ENCODE measurements at regions not wholly inside any gene's neighbourhood (a gene's known extent, or its start where the extent isn't known, plus 50 kb on each side); places are given as distances from the start of the nearest gene placed in this dataset.

DNA sequence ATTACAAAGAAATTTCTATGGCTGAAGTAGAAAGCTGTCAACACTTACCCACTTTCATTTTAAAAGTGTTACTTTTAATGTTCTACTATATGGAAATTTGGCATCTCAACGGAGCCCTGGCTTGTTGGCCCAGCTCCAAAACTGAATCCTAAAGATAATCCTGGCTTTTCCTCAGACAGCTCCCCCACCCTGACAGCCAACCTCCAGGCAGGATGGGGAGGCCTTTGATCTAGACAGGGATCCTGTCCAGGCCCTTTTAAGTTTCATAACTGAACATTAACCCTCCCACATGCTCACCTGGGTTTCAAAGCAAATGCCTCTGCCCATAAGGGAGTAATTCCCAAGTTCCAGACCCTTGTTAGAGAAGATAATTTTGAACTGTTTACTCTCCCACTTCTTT is 99.3 kb upstream of the RALGPS2 start (continued):
- TF ChIP-seq, protein P1, sequence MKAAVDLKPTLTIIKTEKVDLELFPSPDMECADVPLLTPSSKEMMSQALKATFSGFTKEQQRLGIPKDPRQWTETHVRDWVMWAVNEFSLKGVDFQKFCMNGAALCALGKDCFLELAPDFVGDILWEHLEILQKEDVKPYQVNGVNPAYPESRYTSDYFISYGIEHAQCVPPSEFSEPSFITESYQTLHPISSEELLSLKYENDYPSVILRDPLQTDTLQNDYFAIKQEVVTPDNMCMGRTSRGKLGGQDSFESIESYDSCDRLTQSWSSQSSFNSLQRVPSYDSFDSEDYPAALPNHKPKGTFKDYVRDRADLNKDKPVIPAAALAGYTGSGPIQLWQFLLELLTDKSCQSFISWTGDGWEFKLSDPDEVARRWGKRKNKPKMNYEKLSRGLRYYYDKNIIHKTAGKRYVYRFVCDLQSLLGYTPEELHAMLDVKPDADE (IDR thresholded peaks at IDR 0.05) = no peak
- TF ChIP-seq CREB1 (CRISPR knock-in tag; IDR thresholded peaks at IDR 0.05; ENCODE audit: low read depth) = no peak
- TF ChIP-seq POLR2AphosphoS5 (IDR thresholded peaks at IDR 0.05; ENCODE audit: low read depth) = no peak

DNA sequence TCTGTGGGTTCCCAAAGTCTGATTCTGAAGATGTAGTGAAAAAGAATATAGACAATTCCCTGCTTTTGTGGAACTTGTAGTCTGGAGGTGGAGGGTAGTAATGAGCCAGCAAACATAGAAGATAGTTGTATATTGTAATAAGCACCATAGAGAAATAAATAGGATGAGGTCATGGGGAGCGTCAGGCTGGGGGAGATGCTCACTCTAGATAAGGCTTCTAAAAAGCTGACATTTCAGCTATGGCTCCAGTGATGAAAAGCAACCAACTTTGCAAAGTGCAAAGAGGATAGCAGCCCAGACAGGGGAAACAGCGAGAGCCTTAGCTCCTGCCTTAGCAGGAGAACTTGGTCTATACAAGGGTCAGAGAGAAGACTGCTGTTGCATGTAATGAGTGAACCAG is 98.0 kb upstream of the RALGPS2 start:
- H3K4me1 ChIP-seq (ENCODE audit: insufficient read depth) = no peaks in the 10 kb centered on the region
- no peaks in the 10 kb centered on the region for H3K9me2 ChIP-seq (ENCODE audit: insufficient read depth)
- TF ChIP-seq EZH2 (IDR thresholded peaks at IDR 0.05; ENCODE audit: low read depth, unreplicated experiment) = no peak
- no peak for TF ChIP-seq ZNF331 (CRISPR knock-in tag; IDR thresholded peaks at IDR 0.05; ENCODE audit: low read depth)
- TF ChIP-seq, protein P2, sequence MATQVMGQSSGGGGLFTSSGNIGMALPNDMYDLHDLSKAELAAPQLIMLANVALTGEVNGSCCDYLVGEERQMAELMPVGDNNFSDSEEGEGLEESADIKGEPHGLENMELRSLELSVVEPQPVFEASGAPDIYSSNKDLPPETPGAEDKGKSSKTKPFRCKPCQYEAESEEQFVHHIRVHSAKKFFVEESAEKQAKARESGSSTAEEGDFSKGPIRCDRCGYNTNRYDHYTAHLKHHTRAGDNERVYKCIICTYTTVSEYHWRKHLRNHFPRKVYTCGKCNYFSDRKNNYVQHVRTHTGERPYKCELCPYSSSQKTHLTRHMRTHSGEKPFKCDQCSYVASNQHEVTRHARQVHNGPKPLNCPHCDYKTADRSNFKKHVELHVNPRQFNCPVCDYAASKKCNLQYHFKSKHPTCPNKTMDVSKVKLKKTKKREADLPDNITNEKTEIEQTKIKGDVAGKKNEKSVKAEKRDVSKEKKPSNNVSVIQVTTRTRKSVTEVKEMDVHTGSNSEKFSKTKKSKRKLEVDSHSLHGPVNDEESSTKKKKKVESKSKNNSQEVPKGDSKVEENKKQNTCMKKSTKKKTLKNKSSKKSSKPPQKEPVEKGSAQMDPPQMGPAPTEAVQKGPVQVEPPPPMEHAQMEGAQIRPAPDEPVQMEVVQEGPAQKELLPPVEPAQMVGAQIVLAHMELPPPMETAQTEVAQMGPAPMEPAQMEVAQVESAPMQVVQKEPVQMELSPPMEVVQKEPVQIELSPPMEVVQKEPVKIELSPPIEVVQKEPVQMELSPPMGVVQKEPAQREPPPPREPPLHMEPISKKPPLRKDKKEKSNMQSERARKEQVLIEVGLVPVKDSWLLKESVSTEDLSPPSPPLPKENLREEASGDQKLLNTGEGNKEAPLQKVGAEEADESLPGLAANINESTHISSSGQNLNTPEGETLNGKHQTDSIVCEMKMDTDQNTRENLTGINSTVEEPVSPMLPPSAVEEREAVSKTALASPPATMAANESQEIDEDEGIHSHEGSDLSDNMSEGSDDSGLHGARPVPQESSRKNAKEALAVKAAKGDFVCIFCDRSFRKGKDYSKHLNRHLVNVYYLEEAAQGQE (IDR thresholded peaks at IDR 0.05; ENCODE audit: unreplicated experiment) = no peak
- TF ChIP-seq NANOG (IDR thresholded peaks at IDR 0.05; ENCODE audit: borderline replicate concordance) = no peak
- TF ChIP-seq, protein P3, sequence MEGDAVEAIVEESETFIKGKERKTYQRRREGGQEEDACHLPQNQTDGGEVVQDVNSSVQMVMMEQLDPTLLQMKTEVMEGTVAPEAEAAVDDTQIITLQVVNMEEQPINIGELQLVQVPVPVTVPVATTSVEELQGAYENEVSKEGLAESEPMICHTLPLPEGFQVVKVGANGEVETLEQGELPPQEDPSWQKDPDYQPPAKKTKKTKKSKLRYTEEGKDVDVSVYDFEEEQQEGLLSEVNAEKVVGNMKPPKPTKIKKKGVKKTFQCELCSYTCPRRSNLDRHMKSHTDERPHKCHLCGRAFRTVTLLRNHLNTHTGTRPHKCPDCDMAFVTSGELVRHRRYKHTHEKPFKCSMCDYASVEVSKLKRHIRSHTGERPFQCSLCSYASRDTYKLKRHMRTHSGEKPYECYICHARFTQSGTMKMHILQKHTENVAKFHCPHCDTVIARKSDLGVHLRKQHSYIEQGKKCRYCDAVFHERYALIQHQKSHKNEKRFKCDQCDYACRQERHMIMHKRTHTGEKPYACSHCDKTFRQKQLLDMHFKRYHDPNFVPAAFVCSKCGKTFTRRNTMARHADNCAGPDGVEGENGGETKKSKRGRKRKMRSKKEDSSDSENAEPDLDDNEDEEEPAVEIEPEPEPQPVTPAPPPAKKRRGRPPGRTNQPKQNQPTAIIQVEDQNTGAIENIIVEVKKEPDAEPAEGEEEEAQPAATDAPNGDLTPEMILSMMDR (conservative IDR thresholded peaks at IDR 0.05; ENCODE audit: low read depth in 2 of 2) = no peak
- TF ChIP-seq ZNF114 (CRISPR knock-in tag; IDR thresholded peaks at IDR 0.05) = no peak
- TF ChIP-seq, protein P1 (IDR thresholded peaks at IDR 0.05) = no peak
- TF ChIP-seq JUNB (IDR thresholded peaks at IDR 0.05; ENCODE audit: unreplicated experiment) = no peak
- no peak for TF ChIP-seq CREB1 (CRISPR knock-in tag; IDR thresholded peaks at IDR 0.05; ENCODE audit: low read depth)
- TF ChIP-seq, protein P4, sequence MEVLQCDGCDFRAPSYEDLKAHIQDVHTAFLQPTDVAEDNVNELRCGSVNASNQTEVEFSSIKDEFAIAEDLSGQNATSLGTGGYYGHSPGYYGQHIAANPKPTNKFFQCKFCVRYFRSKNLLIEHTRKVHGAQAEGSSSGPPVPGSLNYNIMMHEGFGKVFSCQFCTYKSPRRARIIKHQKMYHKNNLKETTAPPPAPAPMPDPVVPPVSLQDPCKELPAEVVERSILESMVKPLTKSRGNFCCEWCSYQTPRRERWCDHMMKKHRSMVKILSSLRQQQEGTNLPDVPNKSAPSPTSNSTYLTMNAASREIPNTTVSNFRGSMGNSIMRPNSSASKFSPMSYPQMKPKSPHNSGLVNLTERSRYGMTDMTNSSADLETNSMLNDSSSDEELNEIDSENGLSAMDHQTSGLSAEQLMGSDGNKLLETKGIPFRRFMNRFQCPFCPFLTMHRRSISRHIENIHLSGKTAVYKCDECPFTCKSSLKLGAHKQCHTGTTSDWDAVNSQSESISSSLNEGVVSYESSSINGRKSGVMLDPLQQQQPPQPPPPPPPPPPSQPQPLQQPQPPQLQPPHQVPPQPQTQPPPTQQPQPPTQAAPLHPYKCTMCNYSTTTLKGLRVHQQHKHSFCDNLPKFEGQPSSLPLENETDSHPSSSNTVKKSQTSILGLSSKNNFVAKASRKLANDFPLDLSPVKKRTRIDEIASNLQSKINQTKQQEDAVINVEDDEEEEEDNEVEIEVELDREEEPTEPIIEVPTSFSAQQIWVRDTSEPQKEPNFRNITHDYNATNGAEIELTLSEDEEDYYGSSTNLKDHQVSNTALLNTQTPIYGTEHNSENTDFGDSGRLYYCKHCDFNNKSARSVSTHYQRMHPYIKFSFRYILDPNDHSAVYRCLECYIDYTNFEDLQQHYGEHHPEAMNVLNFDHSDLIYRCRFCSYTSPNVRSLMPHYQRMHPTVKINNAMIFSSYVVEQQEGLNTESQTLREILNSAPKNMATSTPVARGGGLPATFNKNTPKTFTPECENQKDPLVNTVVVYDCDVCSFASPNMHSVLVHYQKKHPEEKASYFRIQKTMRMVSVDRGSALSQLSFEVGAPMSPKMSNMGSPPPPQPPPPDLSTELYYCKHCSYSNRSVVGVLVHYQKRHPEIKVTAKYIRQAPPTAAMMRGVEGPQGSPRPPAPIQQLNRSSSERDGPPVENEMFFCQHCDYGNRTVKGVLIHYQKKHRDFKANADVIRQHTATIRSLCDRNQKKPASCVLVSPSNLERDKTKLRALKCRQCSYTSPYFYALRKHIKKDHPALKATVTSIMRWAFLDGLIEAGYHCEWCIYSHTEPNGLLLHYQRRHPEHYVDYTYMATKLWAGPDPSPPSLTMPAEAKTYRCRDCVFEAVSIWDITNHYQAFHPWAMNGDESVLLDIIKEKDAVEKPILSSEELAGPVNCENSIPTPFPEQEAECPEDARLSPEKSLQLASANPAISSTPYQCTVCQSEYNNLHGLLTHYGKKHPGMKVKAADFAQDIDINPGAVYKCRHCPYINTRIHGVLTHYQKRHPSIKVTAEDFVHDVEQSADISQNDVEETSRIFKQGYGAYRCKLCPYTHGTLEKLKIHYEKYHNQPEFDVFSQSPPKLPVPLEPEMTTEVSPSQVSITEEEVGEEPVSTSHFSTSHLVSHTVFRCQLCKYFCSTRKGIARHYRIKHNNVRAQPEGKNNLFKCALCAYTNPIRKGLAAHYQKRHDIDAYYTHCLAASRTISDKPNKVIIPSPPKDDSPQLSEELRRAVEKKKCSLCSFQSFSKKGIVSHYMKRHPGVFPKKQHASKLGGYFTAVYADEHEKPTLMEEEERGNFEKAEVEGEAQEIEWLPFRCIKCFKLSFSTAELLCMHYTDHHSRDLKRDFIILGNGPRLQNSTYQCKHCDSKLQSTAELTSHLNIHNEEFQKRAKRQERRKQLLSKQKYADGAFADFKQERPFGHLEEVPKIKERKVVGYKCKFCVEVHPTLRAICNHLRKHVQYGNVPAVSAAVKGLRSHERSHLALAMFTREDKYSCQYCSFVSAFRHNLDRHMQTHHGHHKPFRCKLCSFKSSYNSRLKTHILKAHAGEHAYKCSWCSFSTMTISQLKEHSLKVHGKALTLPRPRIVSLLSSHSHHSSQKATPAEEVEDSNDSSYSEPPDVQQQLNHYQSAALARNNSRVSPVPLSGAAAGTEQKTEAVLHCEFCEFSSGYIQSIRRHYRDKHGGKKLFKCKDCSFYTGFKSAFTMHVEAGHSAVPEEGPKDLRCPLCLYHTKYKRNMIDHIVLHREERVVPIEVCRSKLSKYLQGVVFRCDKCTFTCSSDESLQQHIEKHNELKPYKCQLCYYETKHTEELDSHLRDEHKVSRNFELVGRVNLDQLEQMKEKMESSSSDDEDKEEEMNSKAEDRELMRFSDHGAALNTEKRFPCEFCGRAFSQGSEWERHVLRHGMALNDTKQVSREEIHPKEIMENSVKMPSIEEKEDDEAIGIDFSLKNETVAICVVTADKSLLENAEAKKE (CRISPR knock-in tag; IDR thresholded peaks at IDR 0.05) = no peak
- no peak for TF ChIP-seq POLR2AphosphoS5 (IDR thresholded peaks at IDR 0.05; ENCODE audit: low read depth)
- peaks cover 6% of the 10 kb centered on the region; the same call in 2 of the 3 replicates for H3K4me1 Mint-ChIP-seq
- H3K36me3 ChIP-seq (ENCODE audit: insufficient read depth) = no peaks in the 10 kb centered on the region
- no peaks in the 10 kb centered on the region for H4K20me1 ChIP-seq (replicated peaks; ENCODE audit: insufficient read depth)
- no peaks in the 10 kb centered on the region for H3K27me3 ChIP-seq (ENCODE audit: insufficient read depth)
- no peaks in the 10 kb centered on the region for H3K36me3 Mint-ChIP-seq (ENCODE audit: low read depth)
- DNase-seq (ENCODE audit: low spot score) = no peak
- no peaks in the 10 kb centered on the region for H3K79me2 ChIP-seq (replicated peaks; ENCODE audit: insufficient read depth)
- no peak overlapping the region for H2AFZ ChIP-seq
- no peak overlapping the region for H3K4me3 ChIP-seq
- no peak for ATAC-seq
- H3K27ac ChIP-seq (ENCODE audit: low read depth) = no peak overlapping the region
- H3K4me2 ChIP-seq = no peak overlapping the region
- H3K27me3 Mint-ChIP-seq (ENCODE audit: insufficient read depth, low read depth, poor library complexity) = no peaks in the 10 kb centered on the region
- no peak overlapping the region for H3K4me3 Mint-ChIP-seq
- H3F3A ChIP-seq (replicated peaks; ENCODE audit: low read depth) = no peaks in the 10 kb centered on the region
- no peaks in the 10 kb centered on the region for H3K9me3 Mint-ChIP-seq
- no peak overlapping the region for H3K27ac Mint-ChIP-seq
